GM18505 (cell line): ENCODE measurements at regions not wholly inside any gene's neighbourhood (a gene's known extent, or its start where the extent isn't known, plus 50 kb on each side); places are given as distances from the start of the nearest gene placed in this dataset.
A peak's percentile ranks its signal among the peaks of the same experiment; 100 is the strongest.

Experiments
- ATAC-seq: cut with Tn5 transposase; IDR thresholded peaks from one replicate; pipeline ENCODE4 v1.9.1; 2021; ENCODE audit not compliant: unreplicated experiment
- POLR2A ChIP-seq: IDR thresholded peaks from 4 replicates; pipeline ENCODE4 v1.6.1; 2011; ENCODE audit warnings: borderline replicate concordance; ENCODE audit not compliant: insufficient read depth, insufficient read length; ENCODE audit errors: extremely low read depth

GRCh38 chr15:26097216-26097615, 234.1 kb upstream of the ATP10A start:
- TF ChIP-seq POLR2A, result no peak
- ATAC-seq, result no peak

- ATAC-seq, result no peak
Measured at GRCh38 chr15:26096581-26096980, 233.5 kb upstream of the ATP10A start.

GRCh38 chr15:26095710-26096330, 232.7 kb upstream of the ATP10A start:
- TF ChIP-seq POLR2A, result no peak
- no peak for ATAC-seq

More at GRCh38 chr15:26096581-26096980, 233.5 kb upstream of the ATP10A start:
- no peak for TF ChIP-seq POLR2A

- no peak for TF ChIP-seq POLR2A
- no peak for ATAC-seq
Measured at GRCh38 chr15:26091184-26091583, 228.1 kb upstream of the ATP10A start.

GRCh38 chr15:26087881-26088280, 224.8 kb upstream of the ATP10A start:
- ATAC-seq, result no peak
- TF ChIP-seq POLR2A, result no peak

GRCh38 chr15:26087395-26087794, 224.3 kb upstream of the ATP10A start:
- ATAC-seq, result no peak

GRCh38 chr15:26084771-26085170, 221.6 kb upstream of the ATP10A start:
- ATAC-seq, result no peak
- no peak for TF ChIP-seq POLR2A

More at GRCh38 chr15:26087395-26087794, 224.3 kb upstream of the ATP10A start:
- TF ChIP-seq POLR2A, result no peak

- no peak for TF ChIP-seq POLR2A
- no peak for ATAC-seq
Measured at GRCh38 chr15:26083896-26084295, 220.8 kb upstream of the ATP10A start.

- no peak for TF ChIP-seq POLR2A
- ATAC-seq, result no peak
Measured at GRCh38 chr15:26083457-26083856, 220.3 kb upstream of the ATP10A start.

GRCh38 chr15:26082221-26083109, 219.3 kb upstream of the ATP10A start:
- no peak for TF ChIP-seq POLR2A
- peak; percentile 98 for ATAC-seq

- TF ChIP-seq POLR2A, result no peak
- no peak for ATAC-seq
Measured at GRCh38 chr15:26081758-26082220, 218.7 kb upstream of the ATP10A start.

GRCh38 chr15:26075770-26076169, 212.6 kb upstream of the ATP10A start:
- ATAC-seq, result no peak
- no peak for TF ChIP-seq POLR2A

GRCh38 chr15:26073430-26074333, 210.6 kb upstream of the ATP10A start:
- ATAC-seq, result no peak
- no peak for TF ChIP-seq POLR2A
